K562 (cell line): ENCODE measurements at regions not wholly inside any gene's neighbourhood (a gene's known extent, or its start where the extent isn't known, plus 50 kb on each side); places are given as distances from the start of the nearest gene placed in this dataset.

ENCODE experiments used
- ATAC-seq: fragments of 200-7000 bp; cut with Tn5 transposase; 3 replicates; pipeline ENCODE4 v1.9.1; 2020; ENCODE audit warnings: moderate library complexity
- BruUV-seq: library from RNA; stranded (reverse); fragments of 400-500 nt; replicated peaks from 2 replicates; lab custom pipeline; 2021; lab: Mats Ljungman, UMichigan
- CTCF ChIA-PET: fragments of 300-600 bp; formaldehyde crosslinking; extraction: SDS; loops from one replicate; lab custom pipeline; 2021; ENCODE audit warnings: low intra/inter-chr PET ratio; lab: Yijun Ruan, JAX
- POLR2A ChIA-PET: fragments of 300-600, 350-650 bp; sonication (Branson Sonifier 250); formaldehyde crosslinking; extraction: SDS; loops from one replicate; lab custom pipeline; 2021; ENCODE audit warnings: antibody characterized with exemption, inconsistent platforms; lab: Yijun Ruan, JAX
- DNase-seq, 4 experiments: peaks; one replicate each; pipeline versions ENCODE4 v3.0.0 to v3.0.0-alpha.2; 2011 to 2018; ENCODE audit warnings: low spot score in 3 of 4, mixed read lengths in 3 of 4; ENCODE audit errors: extremely low read depth in 1 of 4
- FAIRE-seq: peaks from 2 replicates; lab custom pipeline; 2011; peaks lifted over from hg19 to GRCh38; lab: Jason Lieb, UNC
- H2AFZ ChIP-seq: 2 replicates; pipeline ENCODE4 v1.6.0; 2011; ENCODE audit warnings: low read depth, low read length, control low read depth, inconsistent platforms
- H3K27ac ChIP-seq: fragments of 200-600 bp; 3 replicates; pipeline ENCODE4 v1.8.0; 2011; ENCODE audit warnings: low read depth, mild to moderate bottlenecking, control low read depth, inconsistent platforms, low read length, moderate library complexity, mixed read lengths; ENCODE audit errors: extremely low read depth
- H3K27me3 ChIP-seq, 2 experiments: fragments of 300-600 bp in 1 of 2; 2 replicates in 1 of 2; 3 replicates in 1 of 2; pipeline versions ENCODE4 v1.6.0 to v1.8.0; 2011; ENCODE audit warnings: inconsistent platforms in 2 of 2, low read length in 2 of 2, mild to moderate bottlenecking in 1 of 2, mixed read lengths in 1 of 2, moderate library complexity in 1 of 2; ENCODE audit not compliant: control insufficient read depth in 2 of 2, insufficient read depth in 2 of 2
- H3K36me3 ChIP-seq: fragments of 300-600 bp; 3 replicates; pipeline ENCODE4 v1.8.0; 2011; ENCODE audit warnings: mild to moderate bottlenecking, low read length, inconsistent platforms; ENCODE audit not compliant: control insufficient read depth, insufficient read depth
- H3K4me1 ChIP-seq, 2 experiments: fragments of 200-600 bp in 1 of 2; replicated peaks in 1 of 2; 2 replicates in 1 of 2; 3 replicates in 1 of 2; pipeline versions ENCODE4 v1.5.1 to v1.8.0; 2011; ENCODE audit warnings: inconsistent platforms in 2 of 2, low read length in 2 of 2, mild to moderate bottlenecking in 1 of 2, mixed read lengths in 1 of 2, moderate library complexity in 1 of 2; ENCODE audit not compliant: control insufficient read depth in 2 of 2, insufficient read depth in 2 of 2
- H3K4me2 ChIP-seq: 2 replicates; pipeline ENCODE4 v1.6.1; 2011; ENCODE audit warnings: low read length, control low read depth, inconsistent platforms, mixed read lengths; ENCODE audit not compliant: insufficient read depth
- H3K4me3 ChIP-seq: fragments of 200-600 bp; sonication (generic), shearing (Covaris generic); 2 replicates; pipeline ENCODE4 v1.5.1; 2016; ENCODE audit warnings: control low read depth, inconsistent platforms
- H3K79me2 ChIP-seq: fragments of 200-600 bp; 3 replicates; pipeline ENCODE4 v1.8.0; 2011; ENCODE audit warnings: low read length, inconsistent platforms; ENCODE audit not compliant: control insufficient read depth, insufficient read depth
- H3K9ac ChIP-seq, 2 experiments: 2 replicates each; pipeline versions ENCODE4 v1.6.0 to v1.6.1; 2011; ENCODE audit warnings: low read depth in 2 of 2, low read length in 2 of 2, control low read depth in 1 of 2, inconsistent platforms in 1 of 2, mild to moderate bottlenecking in 1 of 2, mixed read lengths in 1 of 2; ENCODE audit not compliant: insufficient read depth in 1 of 2
- H3K9me1 ChIP-seq: one replicate; pipeline ENCODE4 v1.6.0; 2011; ENCODE audit warnings: inconsistent platforms, mild to moderate bottlenecking, low read length, moderate library complexity; ENCODE audit not compliant: control insufficient read depth, insufficient read depth
- H3K9me3 ChIP-seq: replicated peaks from 2 replicates; pipeline ENCODE4 v1.5.1; 2011; ENCODE audit warnings: low read depth, low read length, inconsistent platforms; ENCODE audit not compliant: control insufficient read depth, insufficient read depth
- H4K20me1 ChIP-seq: replicated peaks from 2 replicates; pipeline ENCODE4 v1.6.1; 2011; ENCODE audit warnings: low read length, inconsistent platforms, mixed read lengths; ENCODE audit not compliant: control insufficient read depth, insufficient read depth
- CREB3 ChIP-seq: fragments of 450-650 bp; conservative IDR thresholded peaks from 2 replicates; pipeline ENCODE4 v1.6.1; 2016; ENCODE audit warnings: missing genetic modification characterization, low read depth, mild to moderate bottlenecking, missing compliant biosample characterization, moderate library complexity
- E4F1 ChIP-seq: fragments of 250-450 bp; sonication (Bioruptor Pico); IDR thresholded peaks from 2 replicates; pipeline ENCODE4 v1.5.0; 2021; ENCODE audit warnings: mild to moderate bottlenecking, borderline replicate concordance
- ELK1 ChIP-seq: sonication (generic); formaldehyde crosslinking; IDR thresholded peaks from 2 replicates; pipeline ENCODE4 v1.8.1; 2022; ENCODE audit warnings: missing genetic modification reagents
- FOXK2 ChIP-seq, 2 experiments: fragments of 450-650 bp; IDR thresholded peaks in 1 of 2; conservative IDR thresholded peaks in 1 of 2; 2 replicates each; pipeline ENCODE4 v1.6.1; 2016; ENCODE audit warnings: low read depth in 2 of 2, mild to moderate bottlenecking in 1 of 2
- HMG20A ChIP-seq: fragments of 450-650 bp; formaldehyde crosslinking; conservative IDR thresholded peaks from 2 replicates; pipeline ENCODE4 v1.4.0; 2020; ENCODE audit warnings: mild to moderate bottlenecking, mixed read lengths
- RBFOX2 ChIP-seq: fragments of 200-400 bp; formaldehyde crosslinking; IDR thresholded peaks from 2 replicates; pipeline ENCODE4 v1.6.1; 2017; ENCODE audit warnings: low read depth, mild to moderate bottlenecking, low read length, moderate library complexity
- THAP7 ChIP-seq: fragments of 250-450 bp; sonication (Bioruptor Pico); IDR thresholded peaks from 2 replicates; pipeline ENCODE4 v1.5.0; 2021
- ZNF274 ChIP-seq: IDR thresholded peaks from 2 replicates; pipeline ENCODE4 v1.6.1; 2011; ENCODE audit warnings: low read depth, mild to moderate bottlenecking, low read length, moderate library complexity, borderline replicate concordance
- WGBS: fragments of 100-300 bp; shearing (Covaris generic); methylation state at CpG from one replicate; pipeline ENCODE4 v1.1.6; 2016; ENCODE audit warnings: low coverage, mixed read lengths; ENCODE audit not compliant: insufficient coverage; ENCODE audit errors: missing lambda C conversion rate; 5-methylcytosine and 5-hydroxymethylcytosine counted together
- in situ Hi-C: fragments of 300-500 bp; cut with MboI; formaldehyde crosslinking; loops from 4 replicates; pipeline ENCODE4 v1.15.0; 2018; ENCODE audit warnings: inconsistent platforms, mixed read lengths
- intact Hi-C: fragments of 100-400 bp; cut with micrococcal nuclease; formaldehyde crosslinking; loops from 2 replicates; pipeline ENCODE4 v1.14.2; 2022

- Histone ChIP-seq H3K36me3 (no peaks in the 10 kb centered on the region), H3K9me3 (no peaks in the 10 kb centered on the region), H3K4me3 (no peak overlapping the region), H3K4me2 (no peak overlapping the region), H4K20me1 (no peaks in the 10 kb centered on the region), H3K9ac (no peak overlapping the region), H3K27me3 (no peaks in the 10 kb centered on the region), H3K27ac (no peak overlapping the region), H2AFZ (peak overlapping the region; percentile 27; the same call in 1 of the 2 replicates), H3K9me1 (no peaks in the 10 kb centered on the region)
- FAIRE-seq: no peak
- 76% methylated on average over 3 of the region's 3 CpGs for WGBS
- in situ Hi-C loops: no loop called here
- no peak for DNase-seq
- BruUV-seq: no TSS peak
- no peak for ATAC-seq
- TF ChIP-seq FOXK2 (conservative IDR thresholded peaks at IDR 0.05 in 1 of 2, IDR thresholded peaks at IDR 0.05 in 1 of 2; ENCODE audit: low read depth in 2 of 2) (no peak), THAP7 (no peak), RBFOX2 (no peak), ELK1 (no peak), CREB3 (tag) (no peak), HMG20A (no peak), E4F1 (no peak), ZNF274 (no peak)
- TF ChIP-seq, all 486 proteins: peak for 0
- CTCF ChIA-PET: no interaction called here
- intact Hi-C loops: no loop called here
- POLR2A ChIA-PET: no interaction called here
- Histone ChIP-seq H3K79me2 (no peaks in the 10 kb centered on the region), H3K4me1 (peaks cover 0 to 35% of the 10 kb centered on the region in 2 experiments; a peak in 4 of 5 replicates)
These were observed 113.1 kb downstream of the ARL4A start for GRCh38 chr7:12800486-12800885.
